Hepatocyte (in vitro differentiated cells): ENCODE measurements at regions not wholly inside any gene's neighbourhood (a gene's known extent, or its start where the extent isn't known, plus 50 kb on each side); places are given as distances from the start of the nearest gene placed in this dataset.
"Not testable (repeated sequence)": the region's sequence is repeated elsewhere in the genome, so short reads cannot be mapped to it uniquely, and the experiment has no call there.

ENCODE experiments used
- DNase-seq: peaks from one replicate; pipeline ENCODE4 v3.0.0-alpha.2; 2016; ENCODE audit warnings: low spot score
- H2AFZ ChIP-seq: fragments of 200-600 bp; sonication (generic); 2 replicates; pipeline ENCODE4 v1.6.0; 2016; ENCODE audit warnings: antibody characterized with exemption, mild to moderate bottlenecking
- H3K27ac ChIP-seq: fragments of 200-600 bp; sonication (generic); 2 replicates; pipeline ENCODE4 v1.5.1; 2016; ENCODE audit warnings: mild to moderate bottlenecking
- H3K27me3 ChIP-seq: fragments of 200-600 bp; sonication (generic); 2 replicates; pipeline ENCODE4 v1.6.1; 2016
- H3K36me3 ChIP-seq: fragments of 200-600 bp; sonication (generic); replicated peaks from 2 replicates; pipeline ENCODE4 v1.5.1; 2016; ENCODE audit warnings: low read depth; ENCODE audit not compliant: insufficient read depth
- H3K4me1 ChIP-seq: fragments of 200-600 bp; sonication (generic); 2 replicates; pipeline ENCODE4 v1.5.1; 2016; ENCODE audit warnings: mild to moderate bottlenecking, moderate library complexity; ENCODE audit not compliant: insufficient read depth
- H3K4me2 ChIP-seq: fragments of 200-600 bp; sonication (generic); 2 replicates; pipeline ENCODE4 v1.6.0; 2016
- H3K4me3 ChIP-seq: fragments of 200-600 bp; sonication (generic); 2 replicates; pipeline ENCODE4 v1.5.1; 2016; ENCODE audit warnings: mild to moderate bottlenecking
- H3K79me2 ChIP-seq: fragments of 200-600 bp; sonication (generic); 2 replicates; pipeline ENCODE4 v1.6.0; 2017; ENCODE audit warnings: mild to moderate bottlenecking
- H3K9me2 ChIP-seq: fragments of 200-600 bp; sonication (generic); replicated peaks from 2 replicates; pipeline ENCODE4 v1.6.0; 2017; ENCODE audit warnings: mild to moderate bottlenecking; ENCODE audit not compliant: insufficient read depth
- H3K9me3 ChIP-seq: fragments of 200-600 bp; sonication (generic); 2 replicates; pipeline ENCODE4 v1.5.1; 2016; ENCODE audit warnings: low read depth, mild to moderate bottlenecking
- H4K20me1 ChIP-seq: fragments of 200-600 bp; sonication (generic); 2 replicates; pipeline ENCODE4 v1.6.0; 2016; ENCODE audit warnings: mild to moderate bottlenecking; ENCODE audit not compliant: insufficient read depth, poor library complexity, severe bottlenecking
- CTCF ChIP-seq: fragments of 200-600 bp; sonication (generic); IDR thresholded peaks from 2 replicates; pipeline ENCODE4 v1.5.1; 2016; ENCODE audit warnings: antibody characterized with exemption, mild to moderate bottlenecking; ENCODE audit not compliant: poor library complexity
- EZH2phosphoT487 ChIP-seq: fragments of 200-600 bp; sonication (generic); IDR thresholded peaks from one replicate; pipeline ENCODE4 v1.6.1; 2018; ENCODE audit warnings: antibody characterized with exemption, mild to moderate bottlenecking, low read depth, moderate library complexity; ENCODE audit not compliant: unreplicated experiment, severe bottlenecking
- WGBS: methylation state at CpG from one replicate; pipeline ENCODE4 v1.1.6; 2016; ENCODE audit warnings: low lambda C conversion rate; ENCODE audit errors: missing lambda C conversion rate; 5-methylcytosine and 5-hydroxymethylcytosine counted together

GRCh38 chr14:105587482-105588235 lies 61.3 kb downstream of the TMEM121 start:
- not testable (repeated sequence) for H3K4me3 ChIP-seq, H3K27ac ChIP-seq, H3K36me3 ChIP-seq, H3K9me2 ChIP-seq, DNase-seq, H3K27me3 ChIP-seq, H3K4me2 ChIP-seq, H3K4me1 ChIP-seq, H3K79me2 ChIP-seq, H4K20me1 ChIP-seq, H2AFZ ChIP-seq, H3K9me3 ChIP-seq
- 87% methylated on average over 17 of the region's 37 CpGs for WGBS

- Histone ChIP-seq H2AFZ (no peak overlapping the region), H3K4me1 (no peaks in the 10 kb centered on the region), H3K9me3 (no peaks in the 10 kb centered on the region), H3K27me3 (no peaks in the 10 kb centered on the region), H3K9me2 (no peaks in the 10 kb centered on the region), H3K4me2 (no peak overlapping the region), H3K79me2 (no peaks in the 10 kb centered on the region), H3K4me3 (no peak overlapping the region), H4K20me1 (no peaks in the 10 kb centered on the region), H3K36me3 (no peaks in the 10 kb centered on the region), H3K27ac (no peak overlapping the region)
- TF ChIP-seq EZH2phosphoT487, result no peak
- no peak for TF ChIP-seq CTCF
- WGBS, result 91% methylated on average over 15 of the region's 15 CpGs
- DNase-seq, result no peak
Measured at GRCh38 chr14:105588236-105588860, 62.0 kb downstream of the TMEM121 start.

- 88% methylated on average over 1 of the region's 2 CpGs for WGBS
- Histone ChIP-seq H3K4me3 (no peak overlapping the region), H3K27ac (no peak overlapping the region), H4K20me1 (no peaks in the 10 kb centered on the region), H3K4me1 (no peaks in the 10 kb centered on the region), H3K4me2 (no peak overlapping the region), H3K36me3 (no peaks in the 10 kb centered on the region), H2AFZ (no peak overlapping the region), H3K9me3 (no peaks in the 10 kb centered on the region), H3K27me3 (no peaks in the 10 kb centered on the region), H3K79me2 (no peaks in the 10 kb centered on the region), H3K9me2 (no peaks in the 10 kb centered on the region)
- no peak for DNase-seq
- no peak for TF ChIP-seq CTCF
Measured at GRCh38 chr14:105589161-105589925, 63.0 kb downstream of the TMEM121 start.

- H3K27ac ChIP-seq, H2AFZ ChIP-seq, H3K27me3 ChIP-seq, H3K4me3 ChIP-seq, H3K79me2 ChIP-seq, H4K20me1 ChIP-seq, H3K9me2 ChIP-seq, H3K4me1 ChIP-seq, DNase-seq, H3K36me3 ChIP-seq, H3K9me3 ChIP-seq, H3K4me2 ChIP-seq: not testable (repeated sequence)
- WGBS, result no CpG with 5 or more reads among the region's 4 CpGs
Measured at GRCh38 chr14:105589926-105590185, 63.5 kb downstream of the TMEM121 start.
